Endothelial cell of umbilical vein (primary cell): ENCODE measurements at regions not wholly inside any gene's neighbourhood (a gene's known extent, or its start where the extent isn't known, plus 50 kb on each side); places are given as distances from the start of the nearest gene placed in this dataset.
"Not testable (repeated sequence)": the region's sequence is repeated elsewhere in the genome, so short reads cannot be mapped to it uniquely, and the experiment has no call there.

Experiments used
- BruUV-seq: library from RNA; stranded (reverse); fragments of 400-500 nt; replicated peaks from 2 replicates; lab custom pipeline; 2021; lab: Mats Ljungman, UMichigan
- CTCF ChIA-PET: fragments of 300-600, 350-600 bp; sonication (Branson Sonifier 250); formaldehyde crosslinking; loops from one replicate; lab custom pipeline; 2021; ENCODE audit warnings: antibody characterized with exemption, inconsistent platforms; lab: Charles Lee
- POLR2A ChIA-PET: fragments of 300-600, 350-600 bp; sonication (Branson Sonifier 250); formaldehyde crosslinking; loops from one replicate; lab custom pipeline; 2021; ENCODE audit warnings: antibody characterized with exemption, inconsistent platforms; lab: Charles Lee
- DNase-seq: peaks from one replicate; pipeline ENCODE4 v3.0.0-alpha.2; 2011; ENCODE audit warnings: low read depth, low spot score
- FAIRE-seq: peaks from 2 replicates; lab custom pipeline; 2011; peaks lifted over from hg19 to GRCh38; lab: Jason Lieb, UNC
- H2AFZ ChIP-seq: 2 replicates; pipeline ENCODE4 v1.6.0; 2012; ENCODE audit warnings: low read depth, low read length, control low read depth, inconsistent platforms
- H3K27ac ChIP-seq: 2 replicates; pipeline ENCODE4 v1.5.1; 2011; ENCODE audit warnings: low read depth, mild to moderate bottlenecking, control low read depth, low read length, moderate library complexity; ENCODE audit not compliant: insufficient read depth
- H3K27me3 ChIP-seq, 2 experiments: 2 replicates each; pipeline versions ENCODE4 v1.6.0 to v1.6.1; 2011; ENCODE audit warnings: low read length in 2 of 2, mixed read lengths in 1 of 2; ENCODE audit not compliant: control insufficient read depth in 2 of 2, insufficient read depth in 2 of 2
- H3K36me3 ChIP-seq, 2 experiments: 2 replicates in 1 of 2; 3 replicates in 1 of 2; pipeline ENCODE4 v1.5.1; 2011; ENCODE audit warnings: low read length in 2 of 2, mild to moderate bottlenecking in 1 of 2, moderate library complexity in 1 of 2; ENCODE audit not compliant: control insufficient read depth in 2 of 2, insufficient read depth in 2 of 2; ENCODE audit errors: extremely low read depth in 1 of 2
- H3K4me1 ChIP-seq: 3 replicates; pipeline ENCODE4 v1.5.1; 2011; ENCODE audit warnings: mild to moderate bottlenecking, low read length; ENCODE audit not compliant: control insufficient read depth, insufficient read depth; ENCODE audit errors: extremely low read depth
- H3K4me2 ChIP-seq: 2 replicates; pipeline ENCODE4 v1.6.1; 2011; ENCODE audit warnings: low read length, control low read depth, mixed read lengths; ENCODE audit not compliant: insufficient read depth
- H3K4me3 ChIP-seq, 3 experiments: fragments of 200-600 bp in 1 of 3; sonication (generic), shearing (Covaris generic) in 1 of 3; replicated peaks in 1 of 3; 2 replicates each; pipeline ENCODE4 v1.5.1; 2011 to 2016; ENCODE audit warnings: control low read depth in 3 of 3, low read length in 3 of 3, mild to moderate bottlenecking in 2 of 3, inconsistent platforms in 1 of 3, low read depth in 1 of 3, moderate library complexity in 1 of 3; ENCODE audit not compliant: insufficient read depth in 1 of 3
- H3K79me2 ChIP-seq: 2 replicates; pipeline ENCODE4 v1.6.0; 2012; ENCODE audit warnings: low read length, inconsistent platforms; ENCODE audit not compliant: control insufficient read depth, insufficient read depth
- H3K9ac ChIP-seq: replicated peaks from 2 replicates; pipeline ENCODE3; 2011; ENCODE audit warnings: low read length, control low read depth; ENCODE audit not compliant: insufficient read depth; ENCODE audit errors: extremely low read depth
- H3K9me1 ChIP-seq: replicated peaks from 3 replicates; pipeline ENCODE4 v1.6.0; 2011; ENCODE audit warnings: mild to moderate bottlenecking, low read length; ENCODE audit not compliant: control insufficient read depth, insufficient read depth; ENCODE audit errors: extremely low read depth
- H3K9me3 ChIP-seq: replicated peaks from 2 replicates; pipeline ENCODE4 v1.5.1; 2012; ENCODE audit warnings: low read length, inconsistent platforms; ENCODE audit not compliant: control insufficient read depth, insufficient read depth
- H4K20me1 ChIP-seq: replicated peaks from 2 replicates; pipeline ENCODE3; 2011; ENCODE audit warnings: mild to moderate bottlenecking, low read length; ENCODE audit not compliant: control insufficient read depth, insufficient read depth; ENCODE audit errors: extremely low read depth
- EZH2 ChIP-seq: IDR thresholded peaks from 2 replicates; pipeline ENCODE4 v1.6.1; 2012; ENCODE audit warnings: borderline replicate concordance, low read depth, mild to moderate bottlenecking, moderate library complexity, low read length, inconsistent platforms; ENCODE audit not compliant: severe bottlenecking
- JUN ChIP-seq: IDR thresholded peaks from 2 replicates; pipeline ENCODE4 v1.6.1; 2011; ENCODE audit warnings: borderline replicate concordance, low read depth; ENCODE audit not compliant: insufficient read length, insufficient read depth
- dilution Hi-C: fragments of 300-500 bp; cut with MboI; formaldehyde crosslinking; loops from one replicate; pipeline ENCODE4 v1.15.0; 2019; ENCODE audit warnings: low sequenced_read_pairs; ENCODE audit not compliant: extremely low pct_ligation_motif_present
- intact Hi-C: fragments of 100-400 bp; cut with micrococcal nuclease; formaldehyde crosslinking; loops from one replicate; pipeline ENCODE4 v1.10.0; 2022
- TF ChIP-seq, protein P1 (sequence below): IDR thresholded peaks from 2 replicates; pipeline ENCODE4 v1.6.1; 2011; ENCODE audit not compliant: insufficient read depth, insufficient read length

DNA sequence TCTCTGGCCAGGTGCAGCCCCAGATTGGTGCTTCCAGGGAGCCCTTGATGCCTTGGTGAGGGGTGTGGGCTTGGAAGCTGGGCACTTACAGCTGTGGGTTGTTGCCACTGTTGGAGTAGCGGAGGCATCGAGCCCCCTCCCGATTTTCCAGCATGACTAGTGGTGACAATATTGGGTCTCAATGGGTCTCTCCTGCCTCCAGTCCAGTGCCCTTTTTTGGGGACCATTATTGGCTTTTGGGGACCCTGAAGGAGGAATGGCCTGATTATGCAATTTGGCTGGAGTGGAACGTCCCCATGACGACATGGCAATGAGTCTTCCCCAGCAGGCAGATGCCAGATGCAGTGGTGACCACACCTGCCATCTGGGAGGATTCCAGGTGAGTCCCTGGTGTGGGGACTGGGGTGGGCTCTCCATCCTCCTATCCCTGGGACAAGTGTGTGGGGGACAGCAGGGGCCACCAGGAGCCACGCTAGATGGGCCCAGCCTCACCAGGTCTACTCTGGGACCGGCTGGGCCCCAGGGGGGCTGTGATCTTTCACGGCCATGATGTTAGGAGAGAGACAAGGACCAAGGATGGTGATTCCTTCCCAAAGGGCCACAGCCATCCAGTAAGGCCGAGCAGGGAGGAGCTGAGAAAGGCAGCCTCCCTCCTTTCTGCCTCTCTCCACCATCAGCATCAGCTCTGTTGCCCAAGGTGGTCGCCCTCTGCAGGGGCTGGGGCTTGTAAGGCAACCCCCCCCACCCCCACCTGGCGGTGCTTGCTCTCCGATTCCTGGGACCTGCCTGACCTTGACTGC, 196.8 kb downstream of the GOLGA6L6 start:
- BruUV-seq = no TSS peak
- Histone ChIP-seq H3K9me3 (peaks cover 68% of the 10 kb centered on the region), H3K9me1 (no peaks in the 10 kb centered on the region), H3K4me2 (no peak overlapping the region), H3K9ac (no peak overlapping the region), H2AFZ (no peak overlapping the region), H3K79me2 (no peaks in the 10 kb centered on the region), H3K36me3 (no peaks in the 10 kb centered on the region), H3K4me1 (no peaks in the 10 kb centered on the region), H3K27me3 (no peaks in the 10 kb centered on the region), H3K4me3 (no peak overlapping the region), H3K27ac (no peak overlapping the region), H4K20me1 (no peaks in the 10 kb centered on the region)
- ChIA-PET POLR2A (no interaction called here), CTCF (no interaction called here)
- no peak for DNase-seq
- intact Hi-C loops = no loop called here
- no peak for TF ChIP-seq JUN
- TF ChIP-seq, protein P1, sequence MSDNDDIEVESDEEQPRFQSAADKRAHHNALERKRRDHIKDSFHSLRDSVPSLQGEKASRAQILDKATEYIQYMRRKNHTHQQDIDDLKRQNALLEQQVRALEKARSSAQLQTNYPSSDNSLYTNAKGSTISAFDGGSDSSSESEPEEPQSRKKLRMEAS = no peak
- no peak for TF ChIP-seq EZH2
- dilution Hi-C loops = no loop called here
- no peak for FAIRE-seq

DNA sequence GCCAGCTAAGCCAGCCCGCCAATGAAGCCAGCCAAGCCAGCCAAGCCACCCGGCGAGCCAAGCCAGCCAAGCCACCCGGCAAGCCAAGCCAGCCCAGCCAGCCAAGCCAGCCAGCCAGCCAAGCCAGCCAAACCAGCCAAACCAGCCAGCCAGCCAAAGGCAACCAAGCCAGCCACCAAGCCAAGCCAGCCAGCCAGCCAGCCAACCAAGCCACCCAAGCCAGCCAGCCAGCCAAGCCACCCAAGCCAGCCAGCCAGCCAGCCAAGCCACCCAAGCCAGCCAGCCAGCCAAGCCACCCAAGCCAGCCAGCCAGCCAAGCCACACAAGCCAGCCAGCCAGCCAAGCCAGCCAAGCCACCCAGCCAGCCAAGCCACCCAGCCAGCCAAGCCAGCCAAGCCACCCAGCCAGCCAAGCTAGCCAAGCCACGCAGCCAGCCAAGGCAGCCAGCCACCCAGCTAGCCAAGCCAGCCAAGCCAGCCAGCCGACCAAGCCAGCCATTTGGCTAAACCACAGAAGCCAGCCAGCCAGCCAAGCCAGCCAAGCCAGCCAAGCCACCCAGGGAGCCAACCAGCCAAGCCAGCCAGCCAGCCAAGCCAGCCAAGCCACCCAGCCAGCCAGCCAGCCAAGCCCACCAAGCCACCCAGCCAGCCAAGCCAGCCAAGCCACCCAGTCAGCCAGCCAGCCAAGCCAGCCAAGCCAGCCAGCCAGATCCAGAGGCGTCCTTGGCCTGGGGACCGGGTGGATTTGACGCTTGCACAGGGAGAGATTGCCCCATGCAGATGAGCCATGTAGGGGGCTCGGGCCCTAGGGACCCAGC, 198.0 kb downstream of the GOLGA6L6 start:
- H3K79me2 ChIP-seq, H3K36me3 ChIP-seq, H4K20me1 ChIP-seq, CTCF ChIA-PET, H3K27ac ChIP-seq, H3K9ac ChIP-seq, H3K4me1 ChIP-seq, H2AFZ ChIP-seq, BruUV-seq, intact Hi-C loops, DNase-seq, H3K27me3 ChIP-seq, H3K4me3 ChIP-seq, H3K4me2 ChIP-seq, POLR2A ChIA-PET, H3K9me1 ChIP-seq, dilution Hi-C loops: not testable (repeated sequence)
- FAIRE-seq = peak; percentile 44
- peaks cover 60% of the 10 kb centered on the region for H3K9me3 ChIP-seq

DNA sequence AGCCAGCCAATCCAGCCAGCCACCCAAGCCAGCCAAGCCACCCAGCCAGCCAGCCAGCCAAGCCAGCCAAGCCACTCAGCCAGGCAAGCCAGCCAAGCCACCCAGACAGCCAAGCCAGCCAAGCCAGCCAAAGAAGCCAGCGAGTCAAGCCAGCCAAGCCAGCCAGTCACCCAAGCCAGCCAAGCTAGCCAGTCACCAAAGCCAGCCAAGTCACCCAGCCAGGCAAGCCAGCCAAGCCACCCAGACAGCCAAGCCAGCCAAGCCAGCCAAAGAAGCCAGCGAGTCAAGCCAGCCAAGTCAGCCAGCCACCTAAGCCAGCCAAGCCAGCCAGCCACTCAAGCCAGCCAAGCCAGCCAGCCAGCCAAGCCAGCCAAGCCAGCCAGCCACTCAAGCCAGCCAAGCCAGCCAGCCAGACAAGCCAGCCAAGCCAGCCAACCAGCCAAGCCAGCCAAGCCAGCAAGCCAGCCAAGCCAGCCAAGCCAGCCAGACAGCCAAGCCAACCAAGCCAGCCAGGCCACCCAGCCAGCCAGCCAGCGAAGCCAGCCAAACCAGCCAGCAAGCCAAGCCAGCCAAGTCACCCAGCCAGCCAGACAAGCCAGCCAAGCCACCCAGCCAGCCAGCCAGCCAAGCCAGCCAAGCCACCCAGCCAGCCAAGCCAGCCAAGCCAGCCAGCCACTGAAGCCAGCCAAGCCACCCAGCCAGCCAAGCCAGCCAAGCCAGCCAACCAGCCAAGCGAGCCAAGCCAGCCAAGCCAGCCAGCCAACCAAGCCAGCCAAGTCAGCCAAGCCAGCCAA, 198.8 kb downstream of the GOLGA6L6 start:
- H3K27ac ChIP-seq, H4K20me1 ChIP-seq, BruUV-seq, H3K9me1 ChIP-seq, H3K4me3 ChIP-seq, dilution Hi-C loops, intact Hi-C loops, H3K9ac ChIP-seq, H3K79me2 ChIP-seq, H3K27me3 ChIP-seq, DNase-seq, CTCF ChIA-PET, H3K4me1 ChIP-seq, H3K36me3 ChIP-seq, FAIRE-seq, H2AFZ ChIP-seq, POLR2A ChIA-PET, H3K4me2 ChIP-seq: not testable (repeated sequence)
- H3K9me3 ChIP-seq = peaks cover 55% of the 10 kb centered on the region
